Loucy (cell line): ENCODE measurements at regions not wholly inside any gene's neighbourhood (a gene's known extent, or its start where the extent isn't known, plus 50 kb on each side); places are given as distances from the start of the nearest gene placed in this dataset.

ENCODE experiments used
- H2AFZ ChIP-seq: fragments of 200-600 bp; sonication (generic); 2 replicates; pipeline ENCODE4 v1.6.0; 2016; ENCODE audit warnings: antibody characterized with exemption, mild to moderate bottlenecking, low read length, moderate library complexity
- H3F3A ChIP-seq: fragments of 200-600 bp; 2 replicates; pipeline ENCODE4 v1.6.0; 2016; ENCODE audit warnings: antibody characterized with exemption, low read depth, mild to moderate bottlenecking
- H3K27me3 ChIP-seq: fragments of 200-600 bp; sonication (generic); 2 replicates; pipeline ENCODE4 v1.6.1; 2014; ENCODE audit warnings: low read length, mild to moderate bottlenecking; ENCODE audit not compliant: insufficient read depth, poor library complexity, severe bottlenecking
- H3K36me3 ChIP-seq: fragments of 200-600 bp; sonication (generic); 2 replicates; pipeline ENCODE4 v1.6.1; 2016; ENCODE audit warnings: low read length; ENCODE audit not compliant: insufficient read depth
- H3K4me1 ChIP-seq: fragments of 200-600 bp; sonication (generic); 2 replicates; pipeline ENCODE4 v1.5.1; 2014; ENCODE audit warnings: low read length, mild to moderate bottlenecking; ENCODE audit not compliant: insufficient read depth, poor library complexity, severe bottlenecking
- H3K4me2 ChIP-seq: fragments of 200-600 bp; sonication (generic); 2 replicates; pipeline ENCODE4 v1.6.0; 2014; ENCODE audit warnings: antibody characterized with exemption, low read length, low read depth, mild to moderate bottlenecking; ENCODE audit not compliant: poor library complexity, severe bottlenecking
- H3K4me3 ChIP-seq: fragments of 200-600 bp; sonication (generic); 2 replicates; pipeline ENCODE4 v1.5.1; 2014; ENCODE audit warnings: low read length, mild to moderate bottlenecking, mixed read lengths; ENCODE audit not compliant: poor library complexity, severe bottlenecking
- H3K79me2 ChIP-seq: fragments of 200-600 bp; sonication (generic); 2 replicates; pipeline ENCODE4 v1.6.1; 2014; ENCODE audit warnings: low read length; ENCODE audit not compliant: insufficient read depth
- H3K9ac ChIP-seq: fragments of 200-600 bp; sonication (generic); 2 replicates; pipeline ENCODE4 v1.6.0; 2014; ENCODE audit warnings: mild to moderate bottlenecking, low read depth, low read length, moderate library complexity; ENCODE audit not compliant: poor library complexity, severe bottlenecking
- H3K9me2 ChIP-seq: fragments of 200-600 bp; sonication (generic); replicated peaks from 2 replicates; pipeline ENCODE4 v1.6.1; 2016; ENCODE audit warnings: low read depth, low read length, mixed read lengths
- H3K9me3 ChIP-seq: fragments of 200-600 bp; sonication (generic); 2 replicates; pipeline ENCODE4 v1.6.1; 2014; ENCODE audit warnings: mild to moderate bottlenecking, antibody characterized with exemption, low read length, low read depth; ENCODE audit not compliant: insufficient read depth
- H4K20me1 ChIP-seq: fragments of 200-600 bp; sonication (generic); 2 replicates; pipeline ENCODE4 v1.6.0; 2014; ENCODE audit warnings: antibody characterized with exemption, low read length, mild to moderate bottlenecking; ENCODE audit not compliant: insufficient read depth, poor library complexity, severe bottlenecking
- EZH2phosphoT487 ChIP-seq: fragments of 200-600 bp; IDR thresholded peaks from 2 replicates; pipeline ENCODE4 v1.6.1; 2018; ENCODE audit warnings: antibody characterized with exemption, mild to moderate bottlenecking, moderate library complexity, borderline replicate concordance
- TF ChIP-seq, protein P1 (sequence below): fragments of 200-600 bp; sonication (generic); conservative IDR thresholded peaks from 2 replicates; pipeline ENCODE4 v1.5.1; 2014; ENCODE audit warnings: mild to moderate bottlenecking, antibody characterized with exemption, low read length

DNA sequence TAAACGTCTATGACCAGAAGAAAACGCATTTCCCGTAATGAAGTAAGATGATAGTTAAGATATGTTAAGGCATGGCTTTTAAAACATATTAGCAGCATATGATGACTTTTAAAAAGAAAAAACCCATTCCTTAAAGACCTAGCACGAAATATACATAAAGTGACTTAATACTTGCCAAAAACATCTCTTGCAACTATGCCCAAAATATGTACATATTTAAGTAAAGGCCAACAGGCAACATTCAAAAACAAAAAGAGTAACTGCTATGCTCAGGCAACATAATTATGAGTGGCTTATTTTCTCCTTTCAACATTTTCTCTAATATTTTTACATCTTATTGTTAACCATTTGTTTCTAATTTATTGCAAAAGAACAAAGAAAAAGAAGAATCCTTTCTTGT is 60.3 kb upstream of the PAPOLG start:
- H3K4me1 ChIP-seq, result no peaks in the 10 kb centered on the region
- no peak overlapping the region for H3K9ac ChIP-seq
- no peak overlapping the region for H2AFZ ChIP-seq
- no peaks in the 10 kb centered on the region for H3K79me2 ChIP-seq
- no peaks in the 10 kb centered on the region for H3K27me3 ChIP-seq
- TF ChIP-seq, protein P1, sequence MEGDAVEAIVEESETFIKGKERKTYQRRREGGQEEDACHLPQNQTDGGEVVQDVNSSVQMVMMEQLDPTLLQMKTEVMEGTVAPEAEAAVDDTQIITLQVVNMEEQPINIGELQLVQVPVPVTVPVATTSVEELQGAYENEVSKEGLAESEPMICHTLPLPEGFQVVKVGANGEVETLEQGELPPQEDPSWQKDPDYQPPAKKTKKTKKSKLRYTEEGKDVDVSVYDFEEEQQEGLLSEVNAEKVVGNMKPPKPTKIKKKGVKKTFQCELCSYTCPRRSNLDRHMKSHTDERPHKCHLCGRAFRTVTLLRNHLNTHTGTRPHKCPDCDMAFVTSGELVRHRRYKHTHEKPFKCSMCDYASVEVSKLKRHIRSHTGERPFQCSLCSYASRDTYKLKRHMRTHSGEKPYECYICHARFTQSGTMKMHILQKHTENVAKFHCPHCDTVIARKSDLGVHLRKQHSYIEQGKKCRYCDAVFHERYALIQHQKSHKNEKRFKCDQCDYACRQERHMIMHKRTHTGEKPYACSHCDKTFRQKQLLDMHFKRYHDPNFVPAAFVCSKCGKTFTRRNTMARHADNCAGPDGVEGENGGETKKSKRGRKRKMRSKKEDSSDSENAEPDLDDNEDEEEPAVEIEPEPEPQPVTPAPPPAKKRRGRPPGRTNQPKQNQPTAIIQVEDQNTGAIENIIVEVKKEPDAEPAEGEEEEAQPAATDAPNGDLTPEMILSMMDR, result no peak
- TF ChIP-seq EZH2phosphoT487, result no peak
- H3K4me3 ChIP-seq, result no peak overlapping the region
- H4K20me1 ChIP-seq, result no peaks in the 10 kb centered on the region
- H3F3A ChIP-seq, result no peaks in the 10 kb centered on the region
- no peak overlapping the region for H3K4me2 ChIP-seq
- H3K9me3 ChIP-seq, result no peaks in the 10 kb centered on the region
- no peaks in the 10 kb centered on the region for H3K9me2 ChIP-seq
- H3K36me3 ChIP-seq, result no peaks in the 10 kb centered on the region

DNA sequence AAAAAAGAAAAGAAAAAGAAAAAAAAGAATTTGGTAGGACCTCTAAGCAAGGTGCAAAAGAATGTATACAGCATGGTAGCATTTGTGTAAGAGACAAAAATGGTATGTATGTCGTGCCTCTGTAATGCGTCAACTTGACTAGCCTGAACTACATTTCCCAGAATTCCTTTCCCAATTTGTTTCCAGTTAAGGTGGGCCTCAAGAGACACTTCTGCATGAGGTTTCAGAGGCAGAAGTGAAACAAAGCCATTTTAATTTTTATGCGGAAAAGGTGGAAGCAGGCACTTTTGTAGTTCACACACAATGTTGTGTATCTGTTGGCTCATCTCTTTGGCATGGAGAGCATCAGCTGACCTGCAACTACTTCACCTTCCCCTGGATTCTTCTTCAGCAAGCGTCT is 56.5 kb upstream of the PAPOLG start:
- H3K27me3 ChIP-seq, result no peaks in the 10 kb centered on the region
- H3K4me1 ChIP-seq, result no peaks in the 10 kb centered on the region
- H3F3A ChIP-seq, result no peaks in the 10 kb centered on the region
- no peaks in the 10 kb centered on the region for H3K9me3 ChIP-seq
- no peaks in the 10 kb centered on the region for H4K20me1 ChIP-seq
- TF ChIP-seq EZH2phosphoT487, result no peak
- TF ChIP-seq, protein P1, result no peak
- H3K36me3 ChIP-seq, result no peaks in the 10 kb centered on the region
- H3K79me2 ChIP-seq, result no peaks in the 10 kb centered on the region
- H3K9me2 ChIP-seq, result no peaks in the 10 kb centered on the region
- no peak overlapping the region for H2AFZ ChIP-seq
- H3K4me3 ChIP-seq, result no peak overlapping the region
- H3K9ac ChIP-seq, result no peak overlapping the region
- no peak overlapping the region for H3K4me2 ChIP-seq

DNA sequence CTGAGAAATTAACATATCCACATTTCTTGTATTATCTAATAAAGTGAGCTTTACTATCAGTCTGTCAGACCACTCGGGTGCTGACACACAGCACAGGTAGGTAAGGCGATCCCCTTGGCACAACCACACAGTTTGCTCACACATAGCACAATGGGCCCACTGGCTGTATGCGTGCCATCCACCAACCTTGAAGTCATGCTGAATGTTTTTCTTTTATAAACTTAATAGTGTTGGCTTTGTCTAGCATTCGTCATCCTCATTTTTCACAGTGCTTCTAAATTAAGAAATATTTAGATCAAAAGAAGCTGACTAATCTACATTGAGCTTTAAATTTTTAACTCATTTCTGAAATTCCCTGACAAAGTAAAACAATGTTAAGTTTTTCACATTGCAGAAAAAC is 50.0 kb upstream of the PAPOLG start:
- no peaks in the 10 kb centered on the region for H3K36me3 ChIP-seq

More for the DNA sequence above, 50.0 kb upstream of the PAPOLG start:
- Histone ChIP-seq H3K4me3 (no peak overlapping the region), H3K79me2 (no peaks in the 10 kb centered on the region), H3K9me3 (no peaks in the 10 kb centered on the region), H3K4me1 (no peaks in the 10 kb centered on the region), H3K9ac (no peak overlapping the region), H3K4me2 (no peak overlapping the region), H3K27me3 (no peaks in the 10 kb centered on the region), H3F3A (no peaks in the 10 kb centered on the region), H3K9me2 (no peaks in the 10 kb centered on the region), H2AFZ (no peak overlapping the region), H4K20me1 (no peaks in the 10 kb centered on the region)
- TF ChIP-seq, protein P1, result no peak
- no peak for TF ChIP-seq EZH2phosphoT487
